Adipose tissue (tissue), 3 donors: ENCODE measurements at regions not wholly inside any gene's neighbourhood (a gene's known extent, or its start where the extent isn't known, plus 50 kb on each side); places are given as distances from the start of the nearest gene placed in this dataset.

Source experiments
- H3K27ac ChIP-seq: one replicate; pipeline ENCODE4 v1.5.1; 2013; ENCODE audit warnings: low read depth, low read length
- WGBS, 3 donors: extraction: QIAGEN DNeasy Blood & Tissue Kit; methylation state at CpG; one replicate each; pipeline ENCODE4 v1.1.7; 2013; 5-methylcytosine and 5-hydroxymethylcytosine counted together
- donor health status: healthy with polysubstance abuse.
- donor health status: Bipolar disorder and iron deficiency.
- donor health status: healthy.

- H3K27ac ChIP-seq: no peak overlapping the region
These were observed 148.8 kb upstream of the CAMK1G start for GRCh38 chr1:209434631-209435217.

DNA sequence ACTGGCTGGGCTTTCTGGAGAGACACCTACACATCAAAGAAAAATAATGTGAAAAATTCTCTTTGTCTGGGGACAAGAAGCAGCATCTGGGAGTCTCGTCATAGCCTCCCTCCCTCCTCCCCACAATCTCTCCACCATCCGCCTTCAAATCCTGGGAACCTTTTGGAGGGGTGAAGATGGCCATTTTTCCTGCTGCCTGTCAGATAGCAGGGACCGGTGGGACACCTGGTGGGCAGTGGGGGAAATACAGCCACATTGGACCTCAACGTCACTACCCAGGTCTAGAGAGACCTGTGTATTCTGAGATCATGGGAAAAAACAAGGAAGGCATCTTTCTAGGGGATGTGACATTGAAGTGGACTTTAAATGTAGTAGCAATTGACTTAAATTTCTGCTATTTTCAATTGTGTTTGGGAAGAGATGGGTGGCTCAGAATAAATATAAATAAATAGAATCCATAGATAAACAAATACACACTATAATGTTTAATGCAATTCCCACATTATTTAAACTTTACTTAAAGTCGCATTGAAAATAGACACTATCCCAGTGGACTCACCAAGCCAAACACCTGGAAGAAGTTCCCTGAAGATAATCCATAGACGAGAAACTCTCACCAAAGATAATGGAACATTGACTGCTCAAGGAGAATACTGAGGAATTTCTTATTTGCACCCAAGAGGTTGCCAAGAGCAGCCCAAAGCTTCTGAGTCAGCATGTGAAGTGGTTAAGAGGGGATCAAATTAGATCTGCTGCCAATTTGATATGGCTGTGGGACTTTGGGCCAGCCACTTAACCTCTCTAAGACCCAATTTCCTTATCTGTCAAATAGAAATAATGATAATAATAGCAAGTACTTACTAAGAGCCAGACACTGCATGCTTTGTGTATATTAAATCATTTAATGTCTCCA is 147.6 kb upstream of the CAMK1G start:
- H3K27ac ChIP-seq: no peak overlapping the region
- WGBS, 3 donors: 35 to 45% (median 39%) methylated on average over 6 of the region's 6 CpGs

More at GRCh38 chr1:209434631-209435217, 148.8 kb upstream of the CAMK1G start:
- WGBS, 3 donors: 68 to 75% (median 70%) methylated on average over 7 of the region's 7 CpGs

DNA sequence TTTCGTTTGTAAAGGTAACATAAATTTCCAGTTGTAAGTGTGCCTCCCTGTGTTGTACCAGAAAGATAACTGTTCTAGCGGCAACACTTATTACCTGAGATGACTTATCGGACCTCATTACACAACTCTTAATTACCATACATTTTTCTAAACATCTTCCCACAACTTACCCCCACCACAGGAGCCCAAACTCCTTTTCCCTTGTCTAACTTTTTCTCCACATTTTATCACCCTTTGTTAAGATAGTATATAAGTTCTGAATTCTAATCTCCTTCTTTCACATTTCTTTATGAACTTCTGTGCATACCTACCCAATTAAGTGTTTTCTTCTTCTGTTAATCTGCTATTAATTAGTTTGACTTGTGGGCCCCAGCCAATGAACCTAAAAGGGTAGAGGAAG is 143.7 kb upstream of the CAMK1G start:
- no peak overlapping the region for H3K27ac ChIP-seq
- 85 to 94% (median 90%) methylated on average over 3 of the region's 3 CpGs for WGBS, 3 donors

- H3K27ac ChIP-seq: no peak overlapping the region
- WGBS, 3 donors: 66 to 84% (median 82%) methylated on average over 5 of the region's 5 CpGs
These were observed 140.1 kb upstream of the CAMK1G start for GRCh38 chr1:209443361-209443931.

DNA sequence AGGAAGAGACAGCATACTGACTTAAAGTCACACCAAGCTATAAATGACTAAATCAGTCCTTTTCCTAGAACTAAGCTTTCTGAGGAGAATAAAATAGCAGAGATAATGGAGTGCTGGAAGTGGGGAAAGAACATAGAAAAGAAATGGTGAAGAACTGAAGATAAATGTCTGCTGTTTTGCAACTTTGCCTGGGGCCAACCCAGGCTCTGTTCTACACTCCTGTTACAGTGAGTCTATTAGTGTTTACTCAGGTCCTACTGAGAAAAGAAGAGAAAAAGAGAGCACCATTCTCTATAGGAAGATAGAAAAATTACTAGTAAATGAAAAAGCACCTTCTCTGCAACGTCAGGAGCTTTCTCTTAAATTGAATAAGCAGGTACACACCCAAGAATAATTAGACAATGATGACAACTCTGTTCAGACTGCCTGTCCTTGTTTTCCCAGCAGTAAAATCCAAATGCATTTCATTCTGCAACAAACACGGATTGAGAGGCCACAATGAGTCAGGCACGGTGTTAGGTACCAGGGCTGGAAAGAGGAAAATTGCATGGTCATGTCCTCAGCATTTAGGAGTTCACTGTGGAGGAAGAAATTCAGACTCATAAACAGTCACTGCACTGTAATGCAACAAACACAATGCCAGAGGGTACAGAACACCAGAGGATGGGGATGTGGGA is 139.4 kb upstream of the CAMK1G start:
- 58 to 78% (median 76%) methylated on average over 3 of the region's 3 CpGs for WGBS, 3 donors
- no peak overlapping the region for H3K27ac ChIP-seq

- no peak overlapping the region for H3K27ac ChIP-seq
- WGBS, 3 donors: 85 to 89% (median 86%) methylated on average over 3 of the region's 3 CpGs
These were observed 138.6 kb upstream of the CAMK1G start for GRCh38 chr1:209444961-209445360.

- no peak overlapping the region for H3K27ac ChIP-seq
- 91 to 96% (median 94%) methylated on average over 5 of the region's 5 CpGs for WGBS, 3 donors
These were observed 137.9 kb upstream of the CAMK1G start for GRCh38 chr1:209445576-209445975.

DNA sequence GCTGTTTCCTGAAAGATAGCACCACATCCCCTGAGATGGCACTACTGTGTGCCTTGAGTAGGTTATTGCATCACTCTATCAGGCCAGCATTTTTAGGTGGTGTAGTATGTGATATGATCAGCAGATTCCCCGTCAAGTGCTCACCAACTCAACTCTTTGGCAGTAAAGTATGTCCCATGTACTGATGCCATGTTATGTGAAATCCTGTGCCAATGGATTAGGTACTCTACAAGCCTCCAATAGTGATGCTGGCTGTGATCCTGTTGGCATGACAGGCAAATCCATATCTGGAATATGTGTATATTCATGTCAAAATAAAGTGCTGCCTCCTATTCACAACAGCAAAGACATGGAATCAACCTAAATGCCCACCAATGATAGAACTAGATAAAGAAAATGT is 137.2 kb upstream of the CAMK1G start:
- WGBS, 3 donors: 83 to 95% (median 89%) methylated on average over 1 of the region's 1 CpG
- H3K27ac ChIP-seq: no peak overlapping the region

DNA sequence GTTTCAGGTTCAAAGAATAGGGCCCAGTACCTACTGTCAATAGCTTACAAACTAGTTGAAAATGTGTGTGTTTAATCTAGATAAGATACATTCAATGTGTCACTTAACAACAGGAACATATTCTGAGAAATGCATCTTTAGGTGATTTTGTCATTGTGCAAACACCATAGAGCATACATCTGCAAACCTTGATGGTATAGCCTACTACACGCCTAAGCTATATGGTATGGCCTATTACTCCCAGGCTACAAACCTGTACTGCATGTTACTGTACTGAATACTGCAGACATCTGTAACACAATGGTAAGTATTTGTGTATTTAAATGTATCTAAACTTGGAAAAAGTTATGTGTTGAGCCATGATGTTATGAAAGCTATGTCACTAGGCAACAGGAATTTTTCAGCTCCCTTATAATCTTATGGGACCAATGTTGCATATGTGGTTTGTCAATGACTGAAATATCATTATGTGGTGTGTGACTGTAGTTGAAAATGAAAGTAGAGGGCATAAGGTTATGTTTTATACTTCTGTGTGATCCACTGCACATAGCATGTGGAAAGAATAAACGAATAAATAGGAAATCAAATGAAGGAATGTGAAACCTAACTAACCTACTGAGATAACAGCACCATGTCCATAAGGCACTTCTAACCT is 129.0 kb upstream of the CAMK1G start:
- no peak overlapping the region for H3K27ac ChIP-seq
- 49 to 80% (median 72%) methylated on average over 2 of the region's 2 CpGs for WGBS, 3 donors

- no peak overlapping the region for H3K27ac ChIP-seq
- WGBS, 3 donors: 45 to 66% (median 59%) methylated on average over 3 of the region's 3 CpGs
These were observed 128.4 kb upstream of the CAMK1G start for GRCh38 chr1:209455145-209455544.

- WGBS, 3 donors: 52 to 69% (median 59%) methylated on average over 6 of the region's 6 CpGs
These were observed 127.7 kb upstream of the CAMK1G start for GRCh38 chr1:209455661-209456358.

GRCh38 chr1:209456878-209457277 is 126.6 kb upstream of the CAMK1G start:
- H3K27ac ChIP-seq: no peak overlapping the region
- WGBS, 3 donors: 54 to 64% (median 63%) methylated on average over 1 of the region's 1 CpG

More at GRCh38 chr1:209455661-209456358, 127.7 kb upstream of the CAMK1G start:
- H3K27ac ChIP-seq: no peak overlapping the region

- no peak overlapping the region for H3K27ac ChIP-seq
- 67 to 77% (median 70%) methylated on average over 6 of the region's 6 CpGs for WGBS, 3 donors
These were observed 126.0 kb upstream of the CAMK1G start for GRCh38 chr1:209457401-209458125.

- no peak overlapping the region for H3K27ac ChIP-seq
- WGBS, 3 donors: 70 to 92% (median 75%) methylated on average over 3 of the region's 3 CpGs
These were observed 124.6 kb upstream of the CAMK1G start for GRCh38 chr1:209458921-209459320.

GRCh38 chr1:209461168-209461567 is 122.3 kb upstream of the CAMK1G start:
- H3K27ac ChIP-seq: no peak overlapping the region

DNA sequence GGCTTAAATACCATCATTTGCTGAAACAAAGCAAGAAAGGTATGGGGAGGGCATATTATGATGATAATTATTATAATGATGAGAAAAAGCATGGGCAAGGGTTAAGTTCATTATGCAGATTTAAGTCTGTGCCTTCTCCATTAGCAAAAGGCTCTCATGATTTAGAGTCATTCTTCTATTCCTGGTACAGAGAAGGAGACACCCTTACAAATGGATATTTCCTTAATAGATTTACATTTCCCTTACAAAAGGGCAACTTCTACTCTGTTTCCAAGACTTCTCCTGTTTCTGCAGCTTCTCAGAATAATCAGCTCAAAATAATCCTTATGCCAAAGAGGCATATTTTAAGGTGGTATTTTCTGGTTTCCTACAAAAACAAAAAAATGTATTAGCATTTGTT is 121.1 kb upstream of the CAMK1G start:
- H3K27ac ChIP-seq: no peak overlapping the region

DNA sequence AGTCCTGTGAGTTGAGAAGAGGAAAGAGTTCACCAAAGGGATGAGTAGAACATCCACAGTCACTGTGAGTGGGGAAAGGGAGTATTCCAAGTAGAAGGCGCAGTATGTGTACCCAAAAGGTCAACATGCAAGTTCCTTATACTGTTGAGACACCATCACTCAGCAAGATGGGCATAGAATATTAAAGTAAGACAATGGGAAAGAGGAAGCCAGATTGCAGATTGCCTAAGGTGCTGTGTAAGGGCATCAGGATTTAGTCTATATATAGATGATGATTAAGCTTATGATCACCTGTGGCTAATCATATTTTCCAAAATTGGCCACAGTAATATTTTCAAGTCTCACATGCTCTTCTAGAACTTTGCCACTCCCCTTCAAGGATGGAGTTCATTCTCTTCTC is 120.1 kb upstream of the CAMK1G start:
- H3K27ac ChIP-seq: no peak overlapping the region
- WGBS, 3 donors: 94 to 97% (median 95%) methylated on average over 1 of the region's 1 CpG

DNA sequence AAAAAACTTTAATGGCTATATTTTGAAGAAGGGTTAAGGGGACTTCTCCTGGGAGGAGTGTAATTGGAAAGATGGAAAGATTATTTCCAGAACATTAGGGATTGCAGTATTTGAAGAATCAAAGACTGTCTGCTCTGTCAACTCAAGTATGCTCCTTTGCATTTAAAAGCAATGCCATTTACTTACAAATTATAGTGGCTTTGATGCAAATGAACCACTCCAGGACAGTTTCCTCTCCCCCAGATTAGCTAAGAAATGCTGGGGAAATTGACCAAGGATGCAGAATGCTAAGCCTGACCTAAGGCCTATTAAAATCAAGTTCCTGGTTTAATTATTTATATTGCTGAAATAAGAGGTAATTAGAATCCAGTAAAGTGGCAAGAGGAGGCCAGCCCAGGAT is 110.5 kb upstream of the CAMK1G start:
- no peak overlapping the region for H3K27ac ChIP-seq
